ENCODE measurements at regions not wholly inside any gene's neighbourhood (a gene's known extent, or its start where the extent isn't known, plus 50 kb on each side); places are given as distances from the start of the nearest gene placed in this dataset.

- DNase-seq (ENCODE audit: extremely low read depth, low read depth, low spot score) = no peak
Measured at GRCh38 chr11:33560729-33561128, 139.9 kb downstream of the C11orf91 start.

GRCh38 chr11:33559567-33559966 lies 141.1 kb downstream of the C11orf91 start:
- no peak for DNase-seq (ENCODE audit: extremely low read depth, low read depth, low spot score)

- DNase-seq (ENCODE audit: extremely low read depth, low read depth, low spot score) = no peak
Measured at GRCh38 chr11:33558097-33558496, 142.5 kb downstream of the C11orf91 start.

- no peak for DNase-seq (ENCODE audit: extremely low read depth, low read depth, low spot score)
Measured at GRCh38 chr11:33557201-33557600, 143.4 kb downstream of the C11orf91 start.

GRCh38 chr11:33554219-33554618 lies 146.4 kb downstream of the C11orf91 start:
- DNase-seq (ENCODE audit: extremely low read depth, low read depth, low spot score) = no peak

GRCh38 chr11:33553486-33553885 lies 147.1 kb downstream of the C11orf91 start:
- no peak for DNase-seq (ENCODE audit: extremely low read depth, low read depth, low spot score)

- DNase-seq (ENCODE audit: extremely low read depth, low read depth, low spot score) = no peak
Measured at GRCh38 chr11:33552756-33553155, 147.9 kb downstream of the C11orf91 start.

- DNase-seq (ENCODE audit: extremely low read depth, low read depth, low spot score) = no peak
Measured at GRCh38 chr11:33551051-33551450, 149.6 kb downstream of the C11orf91 start.

- no peak for DNase-seq (ENCODE audit: extremely low read depth, low read depth, low spot score)
Measured at GRCh38 chr11:33549483-33549882, 151.1 kb downstream of the C11orf91 start.

GRCh38 chr11:33545931-33546330 lies 154.7 kb downstream of the C11orf91 start:
- DNase-seq (ENCODE audit: extremely low read depth, low read depth, low spot score) = no peak

GRCh38 chr11:33544593-33545373 lies 155.8 kb downstream of the C11orf91 start:
- DNase-seq (ENCODE audit: extremely low read depth, low read depth, low spot score) = no peak

GRCh38 chr11:33543823-33544222 lies 156.8 kb downstream of the C11orf91 start:
- no peak for DNase-seq (ENCODE audit: extremely low read depth, low read depth, low spot score)

- DNase-seq (ENCODE audit: extremely low read depth, low read depth, low spot score) = no peak
Measured at GRCh38 chr11:33542921-33543320, 157.7 kb downstream of the C11orf91 start.

- DNase-seq (ENCODE audit: extremely low read depth, low read depth, low spot score) = no peak
Measured at GRCh38 chr11:33540946-33541915, 159.4 kb downstream of the C11orf91 start.

GRCh38 chr11:33540427-33540826 lies 160.2 kb downstream of the C11orf91 start:
- DNase-seq (ENCODE audit: extremely low read depth, low read depth, low spot score) = no peak

GRCh38 chr11:33539751-33540150 lies 160.9 kb downstream of the C11orf91 start:
- DNase-seq (ENCODE audit: extremely low read depth, low read depth, low spot score) = no peak

GRCh38 chr11:33538726-33539125 lies 161.9 kb downstream of the C11orf91 start:
- DNase-seq (ENCODE audit: extremely low read depth, low read depth, low spot score) = no peak

- no peak for DNase-seq (ENCODE audit: extremely low read depth, low read depth, low spot score)
Measured at GRCh38 chr11:33536178-33536577, 164.4 kb downstream of the C11orf91 start.

GRCh38 chr11:33534575-33534974 lies 166.1 kb downstream of the C11orf91 start:
- no peak for DNase-seq (ENCODE audit: extremely low read depth, low read depth, low spot score)

- no peak for DNase-seq (ENCODE audit: extremely low read depth, low read depth, low spot score)
Measured at GRCh38 chr11:33533386-33534052, 167.1 kb downstream of the C11orf91 start.

GRCh38 chr11:33532720-33533385 lies 167.8 kb downstream of the C11orf91 start:
- no peak for DNase-seq (ENCODE audit: extremely low read depth, low read depth, low spot score)

Data from glomerular endothelial cell (primary cell).